GM23338 (cell line): ENCODE measurements at regions not wholly inside any gene's neighbourhood (a gene's known extent, or its start where the extent isn't known, plus 50 kb on each side); places are given as distances from the start of the nearest gene placed in this dataset.

Source experiments
- ATAC-seq: fragments of 200-7000 bp; cut with Tn5 transposase; 3 replicates; pipeline ENCODE4 v1.9.1; 2020
- DNase-seq: peaks from one replicate; pipeline ENCODE4 v3.0.0-alpha.2; 2015; ENCODE audit warnings: low spot score
- H2AFZ ChIP-seq: fragments of 200-600 bp; sonication (generic); 2 replicates; pipeline ENCODE4 v1.8.0; 2016; ENCODE audit warnings: antibody characterized with exemption, mild to moderate bottlenecking, moderate library complexity
- H3F3A ChIP-seq: fragments of 200-600 bp; sonication (generic); replicated peaks from 2 replicates; pipeline ENCODE4 v1.8.0; 2017; ENCODE audit warnings: antibody characterized with exemption, mixed run types, low read depth
- H3K27ac ChIP-seq: fragments of 200-600 bp; sonication (generic); 2 replicates; pipeline ENCODE4 v1.6.1; 2016; ENCODE audit warnings: low read depth
- H3K27me3 ChIP-seq: fragments of 200-600 bp; sonication (generic); 2 replicates; pipeline ENCODE4 v1.8.0; 2016; ENCODE audit warnings: mild to moderate bottlenecking, mixed run types, moderate library complexity; ENCODE audit not compliant: insufficient read depth
- H3K36me3 ChIP-seq: fragments of 200-600 bp; sonication (generic); 2 replicates; pipeline ENCODE4 v1.8.0; 2016; ENCODE audit warnings: mild to moderate bottlenecking; ENCODE audit not compliant: insufficient read depth
- H3K4me1 ChIP-seq: fragments of 200-600 bp; sonication (generic); 2 replicates; pipeline ENCODE4 v1.8.0; 2016; ENCODE audit warnings: mild to moderate bottlenecking, moderate library complexity; ENCODE audit not compliant: insufficient read depth
- H3K4me2 ChIP-seq: fragments of 200-600 bp; sonication (generic); 2 replicates; pipeline ENCODE4 v1.7.1; 2017; ENCODE audit warnings: mixed run types
- H3K4me3 ChIP-seq: fragments of 200-600 bp; sonication (generic); 2 replicates; pipeline ENCODE4 v1.6.1; 2016; ENCODE audit warnings: mixed run types
- H3K79me2 ChIP-seq: fragments of 200-600 bp; sonication (generic); replicated peaks from 2 replicates; pipeline ENCODE4 v1.8.0; 2017; ENCODE audit warnings: mild to moderate bottlenecking; ENCODE audit not compliant: insufficient read depth
- H3K9me2 ChIP-seq: fragments of 200-600 bp; sonication (generic); 2 replicates; pipeline ENCODE4 v1.8.0; 2017; ENCODE audit not compliant: insufficient read depth
- H4K20me1 ChIP-seq: fragments of 200-600 bp; sonication (generic); replicated peaks from 2 replicates; pipeline ENCODE4 v1.8.0; 2017; ENCODE audit warnings: mild to moderate bottlenecking; ENCODE audit not compliant: insufficient read depth
- H3K27ac Mint-ChIP-seq: 2 replicates; pipeline ENCODE4 v1.8.0; 2020; ENCODE audit warnings: inconsistent platforms, mild to moderate bottlenecking, moderate library complexity, mixed read lengths
- H3K27me3 Mint-ChIP-seq: 3 replicates; pipeline ENCODE4 v1.8.0; 2022; ENCODE audit warnings: low read depth, mild to moderate bottlenecking, moderate library complexity, mixed read lengths, inconsistent platforms; ENCODE audit not compliant: insufficient read depth, poor library complexity
- H3K36me3 Mint-ChIP-seq: 3 replicates; pipeline ENCODE4 v1.8.0; 2021; ENCODE audit warnings: low read depth, mild to moderate bottlenecking, inconsistent platforms, moderate library complexity, mixed read lengths
- H3K4me1 Mint-ChIP-seq: 3 replicates; pipeline ENCODE4 v1.8.0; 2020; ENCODE audit warnings: mild to moderate bottlenecking, inconsistent platforms, mixed read lengths
- H3K4me3 Mint-ChIP-seq: 3 replicates; pipeline ENCODE4 v1.8.0; 2021; ENCODE audit warnings: moderate library complexity, mild to moderate bottlenecking, inconsistent platforms, mixed read lengths
- H3K9me3 Mint-ChIP-seq: 3 replicates; pipeline ENCODE4 v1.8.0; 2020; ENCODE audit warnings: moderate library complexity, mild to moderate bottlenecking, inconsistent platforms, mixed read lengths
- CREB1 ChIP-seq: fragments of 250-450 bp; sonication (Bioruptor Pico); IDR thresholded peaks from 2 replicates; pipeline ENCODE4 v1.5.0; 2020; ENCODE audit warnings: low read depth, mild to moderate bottlenecking, moderate library complexity
- ETS1 ChIP-seq: IDR thresholded peaks from 2 replicates; pipeline ENCODE4 v1.6.1; 2016; ENCODE audit warnings: antibody characterized with exemption
- EZH2phosphoT487 ChIP-seq: fragments of 200-600 bp; sonication (generic); IDR thresholded peaks from one replicate; pipeline ENCODE4 v1.8.1; 2018; ENCODE audit warnings: antibody characterized with exemption; ENCODE audit not compliant: unreplicated experiment
- NANOG ChIP-seq: IDR thresholded peaks from 2 replicates; pipeline ENCODE4 v1.6.1; 2016; ENCODE audit warnings: antibody characterized with exemption, borderline replicate concordance
- POLR2AphosphoS5 ChIP-seq: IDR thresholded peaks from 2 replicates; pipeline ENCODE4 v1.6.1; 2016; ENCODE audit warnings: antibody characterized with exemption, low read depth
- REST ChIP-seq: IDR thresholded peaks from one replicate; pipeline ENCODE4 v1.6.1; 2018; ENCODE audit warnings: antibody characterized with exemption; ENCODE audit not compliant: unreplicated experiment
- ZNF114 ChIP-seq: fragments of 250-450 bp; sonication (Bioruptor Pico); IDR thresholded peaks from 2 replicates; pipeline ENCODE4 v1.5.0; 2020; ENCODE audit warnings: mild to moderate bottlenecking, moderate library complexity
- ZNF462 ChIP-seq: fragments of 250-450 bp; sonication (Bioruptor Pico); IDR thresholded peaks from 2 replicates; pipeline ENCODE4 v1.5.0; 2020; ENCODE audit warnings: mild to moderate bottlenecking, moderate library complexity

GRCh38 chr5:40266952-40267351 is 412.8 kb upstream of the PTGER4 start:
- H3K79me2 ChIP-seq: no peaks in the 10 kb centered on the region
- Mint-ChIP-seq H3K27me3 (peaks cover 1% of the 10 kb centered on the region), H3K27ac (no peak overlapping the region), H3K9me3 (no peaks in the 10 kb centered on the region), H3K4me3 (no peak overlapping the region), H3K36me3 (no peaks in the 10 kb centered on the region), H3K4me1 (no peaks in the 10 kb centered on the region)
- ATAC-seq: no peak
- no peak overlapping the region for H3K4me3 ChIP-seq
- no peaks in the 10 kb centered on the region for H4K20me1 ChIP-seq
- H3K9me2 ChIP-seq: 0 out of 2 replicates have a peak, but pooled peaks cover 4% of the 10 kb centered on the region
- H3F3A ChIP-seq: no peaks in the 10 kb centered on the region
- TF ChIP-seq EZH2phosphoT487: no peak
- TF ChIP-seq NANOG: no peak
- no peak for TF ChIP-seq REST
- TF ChIP-seq ETS1: no peak
- no peak for TF ChIP-seq CREB1
- TF ChIP-seq ZNF114 (CRISPR knock-in tag): no peak
- no peak for TF ChIP-seq POLR2AphosphoS5
- TF ChIP-seq ZNF462 (CRISPR knock-in tag): no peak
- no peaks in the 10 kb centered on the region for H3K36me3 ChIP-seq
- no peaks in the 10 kb centered on the region for H3K27me3 ChIP-seq
- no peak overlapping the region for H3K27ac ChIP-seq
- no peak overlapping the region for H2AFZ ChIP-seq
- H3K4me1 ChIP-seq: no peaks in the 10 kb centered on the region
- no peak overlapping the region for H3K4me2 ChIP-seq
- no peak for DNase-seq
